Stimulated activated naive CD4-positive, alpha-beta T cell (primary cell): ENCODE measurements at regions not wholly inside any gene's neighbourhood (a gene's known extent, or its start where the extent isn't known, plus 50 kb on each side); places are given as distances from the start of the nearest gene placed in this dataset.

Source experiments
- DNase-seq, 6 experiments: peaks; one replicate each; lab custom pipeline; 2025; lab: John Stamatoyannopoulos, UW

GRCh38 chr5:21171038-21171437 is 1183.0 kb upstream of the CDH18 start:
- no peak for DNase-seq

GRCh38 chr5:21168557-21168956 is 1180.6 kb upstream of the CDH18 start:
- no peak for DNase-seq

- DNase-seq, result no peak
These were observed 1177.3 kb upstream of the CDH18 start for GRCh38 chr5:21165344-21165743.

- DNase-seq, result no peak
These were observed 1176.4 kb upstream of the CDH18 start for GRCh38 chr5:21164425-21164824.

GRCh38 chr5:21159510-21160059 is 1171.6 kb upstream of the CDH18 start:
- DNase-seq, result no peak

GRCh38 chr5:21154526-21154925 is 1166.5 kb upstream of the CDH18 start:
- no peak for DNase-seq

GRCh38 chr5:21152611-21153010 is 1164.6 kb upstream of the CDH18 start:
- no peak for DNase-seq

GRCh38 chr5:21145376-21145775 is 1157.4 kb upstream of the CDH18 start:
- no peak for DNase-seq

GRCh38 chr5:21143686-21144085 is 1155.7 kb upstream of the CDH18 start:
- no peak for DNase-seq

GRCh38 chr5:21142791-21143190 is 1154.8 kb upstream of the CDH18 start:
- DNase-seq, result no peak

- no peak for DNase-seq
These were observed 1153.0 kb upstream of the CDH18 start for GRCh38 chr5:21140987-21141386.

GRCh38 chr5:21126236-21126635 is 1138.2 kb upstream of the CDH18 start:
- DNase-seq, result no peak

GRCh38 chr5:21125238-21125983 is 1137.4 kb upstream of the CDH18 start:
- no peak for DNase-seq

GRCh38 chr5:21121213-21121612 is 1133.2 kb upstream of the CDH18 start:
- DNase-seq, result no peak

GRCh38 chr5:21097661-21098060 is 1109.7 kb upstream of the CDH18 start:
- DNase-seq, result no peak

GRCh38 chr5:21094619-21095018 is 1106.6 kb upstream of the CDH18 start:
- DNase-seq, result no peak

GRCh38 chr5:21087766-21088165 is 1099.8 kb upstream of the CDH18 start:
- no peak for DNase-seq

GRCh38 chr5:21085791-21086190 is 1097.8 kb upstream of the CDH18 start:
- no peak for DNase-seq

- DNase-seq, result no peak
These were observed 1084.0 kb upstream of the CDH18 start for GRCh38 chr5:21071986-21072385.

GRCh38 chr5:21071421-21071820 is 1083.4 kb upstream of the CDH18 start:
- DNase-seq, result no peak

- DNase-seq, result no peak
These were observed 1082.9 kb upstream of the CDH18 start for GRCh38 chr5:21070858-21071257.

- DNase-seq, result no peak
These were observed 1079.7 kb upstream of the CDH18 start for GRCh38 chr5:21067724-21068123.

- no peak for DNase-seq
These were observed 1075.1 kb upstream of the CDH18 start for GRCh38 chr5:21063146-21063545.

- DNase-seq, result no peak
These were observed 1070.3 kb upstream of the CDH18 start for GRCh38 chr5:21058289-21058688.
